Endothelial cell (in vitro differentiated cells): ENCODE measurements at regions not wholly inside any gene's neighbourhood (a gene's known extent, or its start where the extent isn't known, plus 50 kb on each side); places are given as distances from the start of the nearest gene placed in this dataset.
"Not testable (repeated sequence)": the region's sequence is repeated elsewhere in the genome, so short reads cannot be mapped to it uniquely, and the experiment has no call there.

Source experiments
- DNase-seq: peaks from one replicate; pipeline ENCODE4 v3.0.0; 2021; ENCODE audit warnings: low spot score
- H3K27ac Mint-ChIP-seq: one replicate; pipeline ENCODE4 v1.8.0; 2021; ENCODE audit warnings: mixed read lengths, inconsistent platforms; ENCODE audit not compliant: unreplicated experiment
- H3K27me3 Mint-ChIP-seq: one replicate; pipeline ENCODE4 v1.8.0; 2021; ENCODE audit warnings: mild to moderate bottlenecking, moderate library complexity, mixed read lengths, inconsistent platforms; ENCODE audit not compliant: unreplicated experiment
- H3K36me3 Mint-ChIP-seq: one replicate; pipeline ENCODE4 v1.8.0; 2021; ENCODE audit warnings: mild to moderate bottlenecking, low read depth, mixed read lengths, inconsistent platforms; ENCODE audit not compliant: unreplicated experiment
- H3K4me1 Mint-ChIP-seq: one replicate; pipeline ENCODE4 v1.8.0; 2021; ENCODE audit warnings: mild to moderate bottlenecking, mixed read lengths, inconsistent platforms; ENCODE audit not compliant: unreplicated experiment
- H3K4me3 Mint-ChIP-seq: one replicate; pipeline ENCODE4 v1.8.0; 2021; ENCODE audit warnings: mild to moderate bottlenecking, mixed read lengths, inconsistent platforms; ENCODE audit not compliant: unreplicated experiment
- H3K9me3 Mint-ChIP-seq: one replicate; pipeline ENCODE4 v1.8.0; 2021; ENCODE audit warnings: mixed read lengths, inconsistent platforms; ENCODE audit not compliant: unreplicated experiment
- TF ChIP-seq, protein P1 (sequence below): fragments of 200-600 bp; sonication (generic); IDR thresholded peaks from one replicate; pipeline ENCODE4 v1.5.0; 2021; ENCODE audit warnings: antibody characterized with exemption; ENCODE audit not compliant: unreplicated experiment

DNA sequence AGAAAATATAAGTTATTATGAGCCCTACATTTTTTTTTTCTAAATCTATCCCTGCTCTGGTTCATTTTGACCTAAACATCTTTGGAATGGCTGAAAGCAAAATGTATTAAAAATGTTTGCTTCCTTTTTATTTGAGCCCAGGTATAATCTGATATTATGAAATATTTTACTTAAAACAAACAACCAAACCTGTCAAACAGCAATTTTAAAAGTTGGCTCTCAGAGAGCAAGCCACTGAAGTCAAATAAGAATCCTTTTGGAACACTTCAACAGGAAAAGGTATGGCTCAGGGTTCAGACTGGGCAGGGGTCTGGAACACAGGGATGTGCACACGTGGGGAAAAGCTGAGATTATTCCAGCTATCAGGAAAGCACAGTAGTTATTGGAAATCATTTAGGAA, 782.9 kb downstream of the CCSER2 start:
- H3K36me3 Mint-ChIP-seq = no peaks in the 10 kb centered on the region
- DNase-seq = no peak
- peaks cover 5% of the 10 kb centered on the region for H3K27me3 Mint-ChIP-seq
- TF ChIP-seq, protein P1, sequence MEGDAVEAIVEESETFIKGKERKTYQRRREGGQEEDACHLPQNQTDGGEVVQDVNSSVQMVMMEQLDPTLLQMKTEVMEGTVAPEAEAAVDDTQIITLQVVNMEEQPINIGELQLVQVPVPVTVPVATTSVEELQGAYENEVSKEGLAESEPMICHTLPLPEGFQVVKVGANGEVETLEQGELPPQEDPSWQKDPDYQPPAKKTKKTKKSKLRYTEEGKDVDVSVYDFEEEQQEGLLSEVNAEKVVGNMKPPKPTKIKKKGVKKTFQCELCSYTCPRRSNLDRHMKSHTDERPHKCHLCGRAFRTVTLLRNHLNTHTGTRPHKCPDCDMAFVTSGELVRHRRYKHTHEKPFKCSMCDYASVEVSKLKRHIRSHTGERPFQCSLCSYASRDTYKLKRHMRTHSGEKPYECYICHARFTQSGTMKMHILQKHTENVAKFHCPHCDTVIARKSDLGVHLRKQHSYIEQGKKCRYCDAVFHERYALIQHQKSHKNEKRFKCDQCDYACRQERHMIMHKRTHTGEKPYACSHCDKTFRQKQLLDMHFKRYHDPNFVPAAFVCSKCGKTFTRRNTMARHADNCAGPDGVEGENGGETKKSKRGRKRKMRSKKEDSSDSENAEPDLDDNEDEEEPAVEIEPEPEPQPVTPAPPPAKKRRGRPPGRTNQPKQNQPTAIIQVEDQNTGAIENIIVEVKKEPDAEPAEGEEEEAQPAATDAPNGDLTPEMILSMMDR = no peak
- no peak overlapping the region for H3K27ac Mint-ChIP-seq
- no peaks in the 10 kb centered on the region for H3K4me1 Mint-ChIP-seq
- H3K9me3 Mint-ChIP-seq = no peaks in the 10 kb centered on the region
- no peak overlapping the region for H3K4me3 Mint-ChIP-seq

DNA sequence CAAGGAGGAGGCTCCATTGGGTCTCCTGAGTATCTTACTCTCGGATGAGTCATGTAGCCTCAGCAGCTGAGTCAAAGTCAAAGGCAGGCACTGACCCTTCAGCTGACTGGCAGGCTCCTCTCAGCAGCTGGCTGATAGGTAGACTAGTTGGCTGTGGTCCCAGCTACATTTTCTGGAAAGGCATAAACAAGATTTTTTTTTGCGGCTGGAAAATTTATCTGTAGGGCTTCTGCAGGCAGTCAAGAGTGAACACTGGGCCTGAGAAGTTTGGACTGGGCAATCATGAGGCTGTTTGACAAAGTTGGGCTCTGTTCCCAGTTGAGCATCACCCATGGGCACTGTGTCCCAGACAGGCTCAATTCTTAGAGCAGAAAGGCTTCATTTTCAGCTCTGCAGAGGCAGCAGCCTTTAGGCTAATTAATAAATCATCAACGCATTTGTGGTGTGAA, 796.2 kb downstream of the CCSER2 start:
- no peaks in the 10 kb centered on the region for H3K4me1 Mint-ChIP-seq

DNA sequence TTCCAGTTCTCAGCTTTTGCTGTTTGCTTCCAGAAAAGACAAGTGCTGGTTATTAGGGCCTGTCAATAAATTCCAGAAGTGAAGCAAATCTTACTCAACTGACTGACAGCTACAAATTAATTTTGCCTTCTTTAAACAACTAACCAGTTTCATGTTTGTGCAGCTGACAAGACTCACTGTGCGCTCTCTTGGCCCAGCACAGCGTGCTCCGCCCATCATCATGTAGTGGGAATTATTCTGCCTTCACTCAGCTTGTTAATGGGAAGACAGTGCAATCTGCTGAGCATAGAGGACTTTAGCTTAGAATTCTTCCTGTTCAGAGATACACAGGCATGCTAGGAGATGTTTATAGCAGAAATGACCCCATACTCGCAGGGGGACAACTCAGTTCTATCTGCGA, 808.9 kb downstream of the CCSER2 start:
- DNase-seq = no peak
- TF ChIP-seq, protein P1 = no peak
- no peak overlapping the region for H3K4me3 Mint-ChIP-seq
- H3K4me1 Mint-ChIP-seq = no peaks in the 10 kb centered on the region
- peaks cover 4% of the 10 kb centered on the region for H3K9me3 Mint-ChIP-seq
- H3K27me3 Mint-ChIP-seq = no peaks in the 10 kb centered on the region
- no peak overlapping the region for H3K27ac Mint-ChIP-seq
- H3K36me3 Mint-ChIP-seq = no peaks in the 10 kb centered on the region

More for the DNA sequence above, 796.2 kb downstream of the CCSER2 start:
- Mint-ChIP-seq H3K4me3 (no peak overlapping the region), H3K27me3 (no peaks in the 10 kb centered on the region), H3K27ac (no peak overlapping the region), H3K36me3 (no peaks in the 10 kb centered on the region), H3K9me3 (peaks cover 11% of the 10 kb centered on the region)
- TF ChIP-seq, protein P1 = no peak
- no peak for DNase-seq

DNA sequence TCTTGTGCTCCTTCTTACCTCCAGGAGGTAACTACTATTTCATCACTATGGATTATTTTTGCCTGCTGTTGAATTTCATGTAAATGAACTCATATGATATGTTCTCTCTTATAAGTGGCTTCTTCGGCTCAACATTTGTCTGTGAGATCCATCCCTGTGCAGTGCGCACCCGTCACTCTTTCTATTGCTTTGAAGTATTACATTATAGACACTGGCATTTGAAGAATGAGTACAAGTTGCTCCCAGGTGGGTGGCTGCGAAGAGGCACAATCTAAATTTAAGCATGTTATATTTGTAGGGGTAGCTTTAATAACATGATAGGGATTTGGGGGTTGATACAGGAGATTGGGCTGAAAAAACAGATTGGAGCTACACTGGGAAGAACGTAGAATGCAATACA, 809.7 kb downstream of the CCSER2 start:
- no peaks in the 10 kb centered on the region for H3K4me1 Mint-ChIP-seq
- TF ChIP-seq, protein P1 = no peak

DNA sequence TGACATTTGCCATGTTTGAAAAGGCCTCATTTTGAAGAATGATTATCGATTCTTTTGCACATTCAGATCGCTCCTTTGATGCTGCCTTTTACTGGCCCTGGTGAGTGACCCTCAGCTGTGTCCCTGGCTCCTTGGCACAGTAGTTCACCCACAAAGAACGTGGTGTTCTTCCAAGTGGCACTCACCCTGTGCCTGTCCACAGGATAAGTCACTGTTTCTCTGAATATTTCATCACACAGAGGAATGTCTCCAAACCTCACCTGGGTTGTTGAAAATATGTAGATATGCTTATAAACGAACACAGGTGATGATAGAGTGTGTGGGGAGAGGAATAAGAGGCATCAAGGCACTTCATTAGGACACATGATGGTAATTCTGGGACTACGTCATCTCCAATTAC, 810.7 kb downstream of the CCSER2 start:
- DNase-seq = no peak
- no peaks in the 10 kb centered on the region for H3K36me3 Mint-ChIP-seq
- H3K4me3 Mint-ChIP-seq = no peak overlapping the region
- no peaks in the 10 kb centered on the region for H3K27me3 Mint-ChIP-seq
- H3K9me3 Mint-ChIP-seq = peaks cover 4% of the 10 kb centered on the region
- TF ChIP-seq, protein P1 = no peak
- H3K27ac Mint-ChIP-seq = no peak overlapping the region
- no peaks in the 10 kb centered on the region for H3K4me1 Mint-ChIP-seq

More for the DNA sequence above, 809.7 kb downstream of the CCSER2 start:
- H3K36me3 Mint-ChIP-seq = no peaks in the 10 kb centered on the region
- H3K27ac Mint-ChIP-seq = no peak overlapping the region
- no peak for DNase-seq
- no peak overlapping the region for H3K4me3 Mint-ChIP-seq
- H3K27me3 Mint-ChIP-seq = no peaks in the 10 kb centered on the region
- H3K9me3 Mint-ChIP-seq = peaks cover 4% of the 10 kb centered on the region

DNA sequence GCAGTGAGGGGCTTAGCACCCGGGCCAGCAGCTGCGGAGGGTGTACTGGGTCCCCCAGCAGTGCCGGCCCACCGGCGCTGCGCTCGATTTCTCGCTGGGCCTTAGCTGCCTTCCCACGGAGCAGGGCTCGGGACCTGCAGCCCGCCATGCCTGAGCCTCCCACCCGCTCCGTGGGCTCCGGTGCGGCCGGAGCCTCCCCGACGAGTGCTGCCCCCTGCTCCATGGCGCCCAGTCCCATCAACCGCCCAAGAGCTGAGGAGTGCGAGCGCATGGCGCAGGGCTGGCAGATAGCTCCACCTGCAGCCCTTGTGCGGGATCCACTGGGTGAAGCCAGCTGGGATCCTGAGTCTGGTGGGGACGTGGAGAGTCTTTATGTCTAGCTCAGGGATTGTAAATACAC, 813.1 kb downstream of the CCSER2 start:
- not testable (repeated sequence) for H3K36me3 Mint-ChIP-seq, H3K27me3 Mint-ChIP-seq, H3K9me3 Mint-ChIP-seq, DNase-seq, H3K27ac Mint-ChIP-seq, H3K4me3 Mint-ChIP-seq, H3K4me1 Mint-ChIP-seq
